ENCODE measurements at regions not wholly inside any gene's neighbourhood (a gene's known extent, or its start where the extent isn't known, plus 50 kb on each side); places are given as distances from the start of the nearest gene placed in this dataset.

DNA sequence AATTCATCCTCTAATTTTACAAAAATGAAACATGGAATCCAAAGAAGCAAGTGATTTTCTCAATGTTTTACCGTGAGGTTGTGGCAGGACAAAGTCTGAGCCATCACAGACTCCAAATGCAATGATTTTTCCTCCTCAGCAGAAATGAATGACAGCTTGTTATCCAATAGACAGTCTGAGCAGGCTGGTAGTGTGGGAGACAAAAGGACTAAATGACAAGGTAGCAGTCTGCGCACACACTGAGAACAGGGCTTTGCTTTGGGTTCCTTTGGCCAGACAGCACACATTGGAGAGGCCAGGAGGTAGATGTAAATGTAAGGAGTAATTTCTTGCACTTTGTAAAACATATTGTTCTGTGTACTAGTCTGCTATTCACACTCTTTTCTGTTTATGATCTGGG lies 50.3 kb upstream of the RGPD4 start:
- no peak overlapping the region for H3K9ac ChIP-seq (ENCODE audit: low read length)
- no peak overlapping the region for H3K27ac ChIP-seq (ENCODE audit: low read length)
- no peaks in the 10 kb centered on the region for H3K79me2 ChIP-seq (ENCODE audit: low read length)
- no peak overlapping the region for H3K4me3 ChIP-seq (ENCODE audit: low read length)
- no peaks in the 10 kb centered on the region for H3K36me3 ChIP-seq (replicated peaks; ENCODE audit: low read depth, low read length)
- no peak overlapping the region for H2AFZ ChIP-seq (ENCODE audit: low read depth, low read length)
- H4K20me1 ChIP-seq (ENCODE audit: insufficient read depth, low read length) = no peaks in the 10 kb centered on the region
- no peak overlapping the region for H3K4me2 ChIP-seq (ENCODE audit: low read length)
- H3K27me3 ChIP-seq (ENCODE audit: low read depth, low read length) = no peaks in the 10 kb centered on the region
- no peak for TF ChIP-seq CTCF (IDR thresholded peaks at IDR 0.05; ENCODE audit: low read depth, low read length)
- H3K9me3 ChIP-seq (ENCODE audit: insufficient read depth, low read length) = no peaks in the 10 kb centered on the region
- peaks cover 16% of the 10 kb centered on the region for H3K4me1 ChIP-seq (ENCODE audit: low read length)
